Spleen (tissue), 7 donors: ENCODE measurements at regions not wholly inside any gene's neighbourhood (a gene's known extent, or its start where the extent isn't known, plus 50 kb on each side); places are given as distances from the start of the nearest gene placed in this dataset.

Experiments used
- CTCF ChIP-seq, 11 experiments: fragments of 200-600 bp in 7 of 11; fragments of 450-650 bp in 4 of 11; sonication (generic) in 4 of 11; IDR thresholded peaks in 8 of 11; conservative IDR thresholded peaks in 3 of 11; 1 replicate in 7 of 11; 2 replicates in 4 of 11; pipeline versions ENCODE4 v1.4.0 to v1.8.0; 2016 to 2021; ENCODE audit warnings: antibody characterized with exemption in 11 of 11, inconsistent platforms in 4 of 11, mild to moderate bottlenecking in 1 of 11
- POLR2A ChIP-seq, 3 donors: fragments of 450-650 bp; IDR thresholded peaks; one replicate each; pipeline ENCODE4 v1.5.1; 2017; ENCODE audit warnings: antibody characterized with exemption in 3 of 3, mild to moderate bottlenecking in 1 of 3
- POLR2AphosphoS5 ChIP-seq, 3 donors: sonication (generic); formaldehyde crosslinking; IDR thresholded peaks; one replicate each; pipeline ENCODE4 v1.5.1; 2017; ENCODE audit warnings: antibody characterized with exemption in 3 of 3
- donor health status: DM: no; HTN: no; CAD: no; lungs with moderate emphysema.
- donor health status: DM: no; HTN: no; CAD: no.
- donor health status: DM: no; HTN: no; CAD: no.

GRCh38 chr10:128898133-128898915, 568.7 kb upstream of the MGMT start:
- TF ChIP-seq CTCF (IDR thresholded peaks at IDR 0.05 in 8 of 11, conservative IDR thresholded peaks at IDR 0.05 in 3 of 11) = no peak
- TF ChIP-seq POLR2AphosphoS5 (IDR thresholded peaks at IDR 0.05) = no peak
- TF ChIP-seq POLR2A (IDR thresholded peaks at IDR 0.05) = no peak
